ENCODE measurements at regions not wholly inside any gene's neighbourhood (a gene's known extent, or its start where the extent isn't known, plus 50 kb on each side); places are given as distances from the start of the nearest gene placed in this dataset.
"Not testable (repeated sequence)": the region's sequence is repeated elsewhere in the genome, so short reads cannot be mapped to it uniquely, and the experiment has no call there.

GRCh38 chr9:106038266-106039001, 344.1 kb downstream of the TMEM38B start:
- ChIA-PET CTCF (no interaction called here), POLR2A (no interaction called here)
- TF ChIP-seq, protein P1, sequence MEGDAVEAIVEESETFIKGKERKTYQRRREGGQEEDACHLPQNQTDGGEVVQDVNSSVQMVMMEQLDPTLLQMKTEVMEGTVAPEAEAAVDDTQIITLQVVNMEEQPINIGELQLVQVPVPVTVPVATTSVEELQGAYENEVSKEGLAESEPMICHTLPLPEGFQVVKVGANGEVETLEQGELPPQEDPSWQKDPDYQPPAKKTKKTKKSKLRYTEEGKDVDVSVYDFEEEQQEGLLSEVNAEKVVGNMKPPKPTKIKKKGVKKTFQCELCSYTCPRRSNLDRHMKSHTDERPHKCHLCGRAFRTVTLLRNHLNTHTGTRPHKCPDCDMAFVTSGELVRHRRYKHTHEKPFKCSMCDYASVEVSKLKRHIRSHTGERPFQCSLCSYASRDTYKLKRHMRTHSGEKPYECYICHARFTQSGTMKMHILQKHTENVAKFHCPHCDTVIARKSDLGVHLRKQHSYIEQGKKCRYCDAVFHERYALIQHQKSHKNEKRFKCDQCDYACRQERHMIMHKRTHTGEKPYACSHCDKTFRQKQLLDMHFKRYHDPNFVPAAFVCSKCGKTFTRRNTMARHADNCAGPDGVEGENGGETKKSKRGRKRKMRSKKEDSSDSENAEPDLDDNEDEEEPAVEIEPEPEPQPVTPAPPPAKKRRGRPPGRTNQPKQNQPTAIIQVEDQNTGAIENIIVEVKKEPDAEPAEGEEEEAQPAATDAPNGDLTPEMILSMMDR (IDR thresholded peaks at IDR 0.05; ENCODE audit: insufficient read depth, low read length, missing control alignments) = no peak
- H3K4me3 ChIP-seq (ENCODE audit: low read depth, low read length) = no peak overlapping the region
- DNase-seq (ENCODE audit: low read depth, low spot score) = no peak

- ChIA-PET CTCF (no interaction called here), POLR2A (no interaction called here)
- TF ChIP-seq, protein P1 (IDR thresholded peaks at IDR 0.05; ENCODE audit: insufficient read depth, low read length, missing control alignments) = no peak
- H3K4me3 ChIP-seq (ENCODE audit: low read depth, low read length) = no peak overlapping the region
- no peak for DNase-seq (ENCODE audit: low read depth, low spot score)
These were observed 345.0 kb downstream of the TMEM38B start for GRCh38 chr9:106039151-106039935.

DNA sequence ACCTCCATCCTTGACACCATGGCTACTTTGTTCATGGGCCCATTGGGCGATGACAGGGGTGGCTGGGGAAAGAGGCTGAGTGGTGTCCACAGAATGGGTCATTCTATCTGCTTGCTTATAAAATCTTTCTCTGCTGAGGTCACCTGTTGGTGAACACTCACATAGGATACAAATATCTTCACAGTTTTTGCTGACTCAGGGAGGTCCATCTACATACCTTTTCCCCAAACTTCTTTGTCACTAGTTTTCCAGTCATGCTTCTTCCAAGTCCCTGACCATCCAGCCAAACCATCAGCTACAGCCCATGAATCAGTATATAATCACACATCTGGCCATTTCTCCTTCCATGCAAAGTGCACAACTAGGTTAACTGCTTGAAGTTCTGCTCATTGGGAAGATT, 347.6 kb downstream of the TMEM38B start:
- POLR2A ChIA-PET; CTCF ChIA-PET; DNase-seq (ENCODE audit: low read depth, low spot score); H3K4me3 ChIP-seq (ENCODE audit: low read depth, low read length): not testable (repeated sequence)

DNA sequence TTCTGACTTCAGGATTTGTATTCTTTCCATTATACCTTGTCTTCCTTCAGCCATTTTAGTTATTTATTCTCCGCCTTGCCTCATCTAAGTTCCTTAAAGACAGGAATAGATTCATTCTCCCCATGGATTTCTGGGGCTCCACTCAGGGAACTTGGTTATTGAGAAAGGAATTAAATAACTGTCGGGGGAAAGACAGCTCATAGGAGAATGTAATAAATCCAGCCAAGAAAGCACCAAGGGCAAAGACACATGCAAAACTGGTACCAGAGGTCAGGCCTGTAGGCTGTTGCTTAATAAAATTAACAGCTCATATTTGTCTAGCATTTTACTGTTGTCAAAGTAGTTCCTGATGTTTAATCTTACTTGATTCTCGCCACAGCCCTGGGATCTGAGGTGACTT, 357.2 kb downstream of the TMEM38B start:
- no peak overlapping the region for H3K4me3 ChIP-seq (ENCODE audit: low read depth, low read length)
- POLR2A ChIA-PET = no interaction called here
- TF ChIP-seq, protein P1 (IDR thresholded peaks at IDR 0.05; ENCODE audit: insufficient read depth, low read length, missing control alignments) = no peak
- CTCF ChIA-PET = no interaction called here
- DNase-seq (ENCODE audit: low read depth, low spot score) = no peak

DNA sequence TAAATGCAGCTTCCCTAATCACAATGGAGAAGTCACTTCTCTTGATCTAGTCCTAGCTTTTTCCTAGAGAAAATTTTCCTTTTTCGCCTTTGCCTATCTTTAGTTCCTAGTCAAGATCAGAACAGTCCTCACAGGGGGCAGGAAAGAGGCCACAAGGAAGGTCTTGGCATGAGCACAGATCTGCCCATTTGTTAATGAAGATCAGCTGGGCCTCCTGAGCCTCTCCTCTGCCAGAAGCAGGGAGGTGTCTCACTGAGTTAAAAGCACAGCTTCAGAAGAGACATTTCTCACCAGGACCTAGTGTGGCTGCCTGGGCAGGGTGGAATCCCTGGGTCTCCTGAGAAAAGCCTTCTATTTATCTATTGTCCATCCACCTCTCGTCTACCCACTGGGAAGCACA, 357.8 kb downstream of the TMEM38B start:
- ChIA-PET POLR2A (no interaction called here), CTCF (no interaction called here)
- no peak for DNase-seq (ENCODE audit: low read depth, low spot score)
- TF ChIP-seq, protein P1 (IDR thresholded peaks at IDR 0.05; ENCODE audit: insufficient read depth, low read length, missing control alignments) = no peak
- no peak overlapping the region for H3K4me3 ChIP-seq (ENCODE audit: low read depth, low read length)

- DNase-seq (ENCODE audit: low read depth, low spot score) = no peak
- CTCF ChIA-PET = no interaction called here
- POLR2A ChIA-PET = no interaction called here
- TF ChIP-seq, protein P1 (IDR thresholded peaks at IDR 0.05; ENCODE audit: insufficient read depth, low read length, missing control alignments) = no peak
- no peak overlapping the region for H3K4me3 ChIP-seq (ENCODE audit: low read depth, low read length)
These were observed 358.4 kb downstream of the TMEM38B start for GRCh38 chr9:106052735-106053134.
